Loucy (cell line): ENCODE measurements at regions not wholly inside any gene's neighbourhood (a gene's known extent, or its start where the extent isn't known, plus 50 kb on each side); places are given as distances from the start of the nearest gene placed in this dataset.

ENCODE experiments used
- H2AFZ ChIP-seq: fragments of 200-600 bp; sonication (generic); 2 replicates; pipeline ENCODE4 v1.6.0; 2016; ENCODE audit warnings: antibody characterized with exemption, mild to moderate bottlenecking, low read length, moderate library complexity
- H3F3A ChIP-seq: fragments of 200-600 bp; 2 replicates; pipeline ENCODE4 v1.6.0; 2016; ENCODE audit warnings: antibody characterized with exemption, low read depth, mild to moderate bottlenecking
- H3K27me3 ChIP-seq: fragments of 200-600 bp; sonication (generic); 2 replicates; pipeline ENCODE4 v1.6.1; 2014; ENCODE audit warnings: low read length, mild to moderate bottlenecking; ENCODE audit not compliant: insufficient read depth, poor library complexity, severe bottlenecking
- H3K36me3 ChIP-seq: fragments of 200-600 bp; sonication (generic); 2 replicates; pipeline ENCODE4 v1.6.1; 2016; ENCODE audit warnings: low read length; ENCODE audit not compliant: insufficient read depth
- H3K4me1 ChIP-seq: fragments of 200-600 bp; sonication (generic); 2 replicates; pipeline ENCODE4 v1.5.1; 2014; ENCODE audit warnings: low read length, mild to moderate bottlenecking; ENCODE audit not compliant: insufficient read depth, poor library complexity, severe bottlenecking
- H3K4me2 ChIP-seq: fragments of 200-600 bp; sonication (generic); 2 replicates; pipeline ENCODE4 v1.6.0; 2014; ENCODE audit warnings: antibody characterized with exemption, low read length, low read depth, mild to moderate bottlenecking; ENCODE audit not compliant: poor library complexity, severe bottlenecking
- H3K4me3 ChIP-seq: fragments of 200-600 bp; sonication (generic); 2 replicates; pipeline ENCODE4 v1.5.1; 2014; ENCODE audit warnings: low read length, mild to moderate bottlenecking, mixed read lengths; ENCODE audit not compliant: poor library complexity, severe bottlenecking
- H3K79me2 ChIP-seq: fragments of 200-600 bp; sonication (generic); 2 replicates; pipeline ENCODE4 v1.6.1; 2014; ENCODE audit warnings: low read length; ENCODE audit not compliant: insufficient read depth
- H3K9ac ChIP-seq: fragments of 200-600 bp; sonication (generic); 2 replicates; pipeline ENCODE4 v1.6.0; 2014; ENCODE audit warnings: mild to moderate bottlenecking, low read depth, low read length, moderate library complexity; ENCODE audit not compliant: poor library complexity, severe bottlenecking
- H3K9me2 ChIP-seq: fragments of 200-600 bp; sonication (generic); replicated peaks from 2 replicates; pipeline ENCODE4 v1.6.1; 2016; ENCODE audit warnings: low read depth, low read length, mixed read lengths
- H3K9me3 ChIP-seq: fragments of 200-600 bp; sonication (generic); 2 replicates; pipeline ENCODE4 v1.6.1; 2014; ENCODE audit warnings: mild to moderate bottlenecking, antibody characterized with exemption, low read length, low read depth; ENCODE audit not compliant: insufficient read depth
- H4K20me1 ChIP-seq: fragments of 200-600 bp; sonication (generic); 2 replicates; pipeline ENCODE4 v1.6.0; 2014; ENCODE audit warnings: antibody characterized with exemption, low read length, mild to moderate bottlenecking; ENCODE audit not compliant: insufficient read depth, poor library complexity, severe bottlenecking
- CTCF ChIP-seq: fragments of 200-600 bp; sonication (generic); conservative IDR thresholded peaks from 2 replicates; pipeline ENCODE4 v1.5.1; 2014; ENCODE audit warnings: mild to moderate bottlenecking, antibody characterized with exemption, low read length
- EZH2phosphoT487 ChIP-seq: fragments of 200-600 bp; IDR thresholded peaks from 2 replicates; pipeline ENCODE4 v1.6.1; 2018; ENCODE audit warnings: antibody characterized with exemption, mild to moderate bottlenecking, moderate library complexity, borderline replicate concordance

- no peaks in the 10 kb centered on the region for H3K36me3 ChIP-seq
- H3K4me2 ChIP-seq: no peak overlapping the region
- no peak overlapping the region for H2AFZ ChIP-seq
- H3K79me2 ChIP-seq: no peaks in the 10 kb centered on the region
- H4K20me1 ChIP-seq: no peaks in the 10 kb centered on the region
- no peaks in the 10 kb centered on the region for H3F3A ChIP-seq
- no peak for TF ChIP-seq EZH2phosphoT487
- no peak for TF ChIP-seq CTCF
- no peak overlapping the region for H3K4me3 ChIP-seq
- H3K4me1 ChIP-seq: no peaks in the 10 kb centered on the region
- no peak overlapping the region for H3K9ac ChIP-seq
- H3K9me3 ChIP-seq: no peaks in the 10 kb centered on the region
- no peaks in the 10 kb centered on the region for H3K9me2 ChIP-seq
- no peaks in the 10 kb centered on the region for H3K27me3 ChIP-seq
Observed at GRCh38 chr16:79431923-79432322, 168.6 kb downstream of the MAF start.

- H3K36me3 ChIP-seq: no peaks in the 10 kb centered on the region
- no peaks in the 10 kb centered on the region for H3K4me1 ChIP-seq
- no peaks in the 10 kb centered on the region for H3K27me3 ChIP-seq
- H3K79me2 ChIP-seq: no peaks in the 10 kb centered on the region
- H3K9me2 ChIP-seq: no peaks in the 10 kb centered on the region
- H4K20me1 ChIP-seq: no peaks in the 10 kb centered on the region
- no peak overlapping the region for H3K4me3 ChIP-seq
- no peak overlapping the region for H2AFZ ChIP-seq
- no peaks in the 10 kb centered on the region for H3K9me3 ChIP-seq
- H3K9ac ChIP-seq: no peak overlapping the region
- no peak for TF ChIP-seq CTCF
- TF ChIP-seq EZH2phosphoT487: no peak
- no peaks in the 10 kb centered on the region for H3F3A ChIP-seq
- H3K4me2 ChIP-seq: no peak overlapping the region
Observed at GRCh38 chr16:79430191-79430678, 170.3 kb downstream of the MAF start.

- H3K9ac ChIP-seq: no peak overlapping the region
- H3K27me3 ChIP-seq: no peaks in the 10 kb centered on the region
- no peaks in the 10 kb centered on the region for H3F3A ChIP-seq
- no peaks in the 10 kb centered on the region for H3K36me3 ChIP-seq
- H3K9me3 ChIP-seq: no peaks in the 10 kb centered on the region
- TF ChIP-seq EZH2phosphoT487 (no peak), CTCF (no peak)
- no peak overlapping the region for H3K4me2 ChIP-seq
- H3K4me3 ChIP-seq: no peak overlapping the region
- H3K9me2 ChIP-seq: no peaks in the 10 kb centered on the region
- no peak overlapping the region for H2AFZ ChIP-seq
- H3K79me2 ChIP-seq: no peaks in the 10 kb centered on the region
- H3K4me1 ChIP-seq: no peaks in the 10 kb centered on the region
- no peaks in the 10 kb centered on the region for H4K20me1 ChIP-seq
Observed at GRCh38 chr16:79429381-79430190, 171.0 kb downstream of the MAF start.
